ENCODE measurements at regions not wholly inside any gene's neighbourhood (a gene's known extent, or its start where the extent isn't known, plus 50 kb on each side); places are given as distances from the start of the nearest gene placed in this dataset.
"Not testable (repeated sequence)": the region's sequence is repeated elsewhere in the genome, so short reads cannot be mapped to it uniquely, and the experiment has no call there.

DNA sequence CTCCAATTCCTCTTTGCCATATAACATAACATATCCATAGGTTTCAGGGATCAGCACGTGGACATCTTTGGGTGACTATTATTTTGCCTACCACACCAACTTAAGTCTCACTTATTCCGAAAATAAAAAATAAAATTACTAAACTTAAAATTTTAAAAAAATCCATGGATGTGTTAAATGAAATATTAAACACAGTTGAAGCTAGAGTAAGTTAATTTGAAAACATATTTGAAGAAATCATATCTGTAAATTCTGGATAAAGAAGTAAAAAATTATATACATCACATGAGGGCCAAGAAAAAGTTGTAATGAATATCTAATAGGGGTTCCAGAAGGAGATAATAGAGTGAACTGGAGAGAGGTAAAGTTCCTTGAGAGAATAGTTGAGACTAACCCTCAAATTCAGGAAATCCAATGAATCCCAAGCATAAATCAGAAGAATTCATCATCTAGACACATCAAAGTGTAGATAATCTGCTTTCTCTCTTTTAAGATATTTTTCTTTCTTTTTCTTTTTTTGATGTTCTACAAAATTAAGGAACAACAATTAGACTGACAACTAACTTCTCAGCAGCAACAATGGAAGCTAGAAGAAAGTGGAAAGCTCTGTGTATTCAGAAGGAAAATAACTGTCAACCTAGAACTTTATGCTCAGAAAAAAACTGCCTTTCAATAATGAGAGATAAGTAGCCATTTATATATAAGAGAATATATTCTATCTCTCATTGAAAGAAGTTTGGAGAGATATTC is 147.4 kb downstream of the ABHD5 start:
- DNase-seq (ENCODE audit: low read depth in 2 of 2), result no peak

GRCh38 chr3:43838877-43839276 is 148.1 kb downstream of the ABHD5 start:
- no peak for DNase-seq (ENCODE audit: low read depth in 2 of 2)

DNA sequence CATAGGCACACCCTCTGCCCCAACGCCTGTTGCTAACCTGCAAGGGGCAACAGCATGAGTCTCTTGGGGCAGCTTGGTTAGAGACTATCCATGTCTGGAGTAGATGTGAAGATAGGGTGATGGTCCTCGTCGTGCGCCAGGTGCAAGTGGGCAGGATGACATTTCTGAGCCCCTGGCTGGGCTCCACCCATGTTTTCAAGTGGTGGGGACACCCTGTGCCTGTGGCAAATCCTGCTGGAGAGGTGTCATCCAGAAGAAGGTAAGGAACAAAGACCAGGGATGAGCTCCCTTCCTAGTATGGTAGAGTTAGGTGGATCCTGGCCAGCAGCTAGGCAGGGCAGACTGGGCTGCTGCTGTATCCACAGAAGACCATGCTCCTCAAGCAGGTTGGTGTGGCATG is 152.6 kb downstream of the ABHD5 start:
- DNase-seq (ENCODE audit: low read depth in 2 of 2), result no peak

- DNase-seq (ENCODE audit: low read depth in 2 of 2), result no peak
Observed at GRCh38 chr3:43844757-43845156, 154.0 kb downstream of the ABHD5 start.

DNA sequence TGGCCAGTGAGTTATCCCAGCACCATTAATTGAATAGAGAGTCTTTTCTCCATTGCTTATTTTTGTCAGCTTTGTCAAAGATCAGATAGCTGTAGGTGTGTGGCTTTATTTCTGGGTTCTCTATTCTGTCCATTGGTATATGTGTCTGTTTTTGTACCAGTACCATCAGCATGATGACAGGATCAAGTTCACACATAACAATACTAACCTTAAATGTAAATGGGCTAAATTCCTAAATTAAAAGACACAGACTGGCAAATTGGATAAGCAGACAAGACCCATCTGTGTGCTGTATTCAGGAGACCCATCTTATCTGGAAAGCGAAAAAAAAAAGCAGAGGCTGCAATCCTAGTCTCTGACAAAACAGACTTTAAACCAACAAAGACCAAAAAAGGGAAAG is 154.8 kb downstream of the ABHD5 start:
- DNase-seq (ENCODE audit: low read depth in 2 of 2), result not testable (repeated sequence)

DNA sequence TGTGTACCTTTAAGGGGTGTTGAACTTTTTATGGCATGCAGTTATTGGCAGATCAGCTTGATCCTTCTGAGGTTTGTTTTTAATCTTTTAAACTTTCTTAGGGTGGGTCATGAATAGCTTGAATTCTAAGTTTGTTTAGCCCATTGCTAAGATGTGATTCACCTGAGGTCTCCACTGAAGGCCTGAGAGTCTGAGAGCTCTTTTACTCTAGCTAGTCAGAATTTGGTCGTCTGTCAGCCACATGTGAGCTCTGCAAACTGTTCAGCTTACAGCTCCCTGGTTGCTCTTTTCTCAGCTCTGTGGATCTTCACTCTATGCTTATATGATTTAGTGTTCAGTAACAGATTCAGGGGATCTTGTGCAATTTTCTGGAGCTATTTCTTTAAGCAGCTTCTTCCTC is 161.3 kb downstream of the ABHD5 start:
- DNase-seq (ENCODE audit: low read depth in 2 of 2), result no peak

- DNase-seq (ENCODE audit: low read depth in 2 of 2), result no peak
Observed at GRCh38 chr3:43854283-43854682, 163.5 kb downstream of the ABHD5 start.

GRCh38 chr3:43854916-43855315 is 164.2 kb downstream of the ABHD5 start:
- no peak for DNase-seq (ENCODE audit: low read depth in 2 of 2)

GRCh38 chr3:43855674-43856299 is 165.0 kb downstream of the ABHD5 start:
- peak in 1 of 2 donors; percentile 9 for DNase-seq (ENCODE audit: low read depth in 2 of 2)

GRCh38 chr3:43856351-43856750 is 165.6 kb downstream of the ABHD5 start:
- no peak for DNase-seq (ENCODE audit: low read depth in 2 of 2)

- DNase-seq (ENCODE audit: low read depth in 2 of 2), result no peak
Observed at GRCh38 chr3:43856761-43857160, 166.0 kb downstream of the ABHD5 start.

DNA sequence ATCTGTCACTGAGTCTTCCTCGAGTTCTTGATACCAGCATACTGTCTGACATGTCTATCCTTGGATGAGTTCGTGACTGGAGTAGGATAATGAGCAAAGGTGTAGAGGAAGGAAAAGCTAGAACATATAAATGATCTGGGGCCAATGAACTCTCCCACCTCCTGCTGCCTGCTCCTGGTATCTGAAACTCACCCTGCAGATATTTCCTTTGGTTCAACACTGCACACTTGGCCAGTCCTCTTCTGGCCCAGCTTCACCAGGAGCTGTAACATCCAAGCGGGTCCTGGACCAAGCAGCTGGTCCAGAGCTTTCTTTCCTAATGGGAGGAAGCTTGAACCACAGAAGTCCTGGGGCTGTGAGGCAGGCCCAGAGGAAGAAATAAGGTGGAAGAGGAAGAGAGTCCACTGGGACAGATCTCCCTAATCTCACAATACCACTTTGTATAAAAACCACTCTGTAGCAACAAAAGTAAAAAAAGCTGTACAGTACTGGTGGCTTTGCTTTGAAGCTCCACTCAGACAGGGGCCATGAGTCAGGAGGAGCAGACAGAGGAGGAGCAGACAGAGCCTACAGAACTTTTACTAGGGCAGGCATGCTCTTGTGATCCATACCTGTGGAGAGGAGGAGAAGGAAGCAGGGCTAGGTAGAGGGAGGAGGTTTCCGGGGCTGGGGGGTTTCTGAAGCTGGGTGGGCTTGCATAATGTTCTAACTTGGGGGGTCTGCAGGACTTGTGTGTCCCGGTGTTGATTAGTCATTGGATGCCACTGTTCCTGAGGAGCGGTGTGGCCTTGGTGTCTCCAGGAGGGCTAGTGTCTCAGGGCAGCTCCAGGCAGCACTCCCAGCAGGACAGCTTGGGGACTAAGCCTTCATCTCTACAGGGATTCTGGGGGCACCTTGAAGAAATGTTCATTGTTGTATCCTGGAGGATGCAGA is 166.9 kb downstream of the ABHD5 start:
- no peak for DNase-seq (ENCODE audit: low read depth in 2 of 2)

DNA sequence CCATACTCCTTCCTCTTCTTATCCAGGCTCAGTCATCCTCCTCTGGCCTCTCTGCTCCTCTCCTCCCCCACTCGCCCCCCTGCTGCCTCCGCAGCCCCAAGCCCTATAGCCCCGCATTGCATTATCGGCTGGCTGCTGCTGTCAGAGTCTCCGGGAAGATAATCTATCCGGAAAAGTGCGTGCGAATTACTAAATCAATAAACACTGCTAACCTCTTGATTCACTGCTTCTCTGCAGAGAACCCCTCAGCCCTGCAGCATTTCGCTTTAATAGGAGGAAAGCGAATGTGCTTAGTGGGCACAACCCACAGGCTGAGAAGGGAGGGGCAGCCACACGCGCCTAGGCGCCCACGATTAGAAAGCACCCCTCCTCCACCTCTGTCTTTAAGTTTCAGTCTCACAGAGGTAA is 167.6 kb downstream of the ABHD5 start:
- no peak for DNase-seq (ENCODE audit: low read depth in 2 of 2)

- no peak for DNase-seq (ENCODE audit: low read depth in 2 of 2)
Observed at GRCh38 chr3:43859766-43860165, 169.0 kb downstream of the ABHD5 start.

- DNase-seq (ENCODE audit: low read depth in 2 of 2), result no peak
Observed at GRCh38 chr3:43861635-43862034, 170.9 kb downstream of the ABHD5 start.

DNA sequence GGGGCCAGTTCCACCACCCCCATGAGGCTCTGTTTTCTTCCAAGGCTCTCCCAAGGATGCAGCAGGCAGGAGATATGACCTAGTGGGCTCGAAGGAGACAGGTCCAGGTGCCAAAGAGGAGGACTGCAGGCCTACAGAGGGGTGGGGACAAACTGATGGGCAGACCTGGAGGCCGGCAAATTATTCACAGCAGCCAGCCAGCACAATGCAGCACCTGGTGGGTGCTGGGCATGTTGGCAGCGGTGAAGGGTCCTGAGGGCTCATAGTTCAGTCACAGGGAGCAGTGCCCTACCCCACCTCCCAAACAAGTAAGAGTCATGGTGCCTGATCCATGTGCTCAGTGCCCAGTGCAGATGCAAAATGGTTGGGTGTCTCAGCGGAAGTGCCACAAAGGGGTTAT is 171.7 kb downstream of the ABHD5 start:
- no peak for DNase-seq (ENCODE audit: low read depth in 2 of 2)

- no peak for DNase-seq (ENCODE audit: low read depth in 2 of 2)
Observed at GRCh38 chr3:43862992-43863805, 172.5 kb downstream of the ABHD5 start.

DNA sequence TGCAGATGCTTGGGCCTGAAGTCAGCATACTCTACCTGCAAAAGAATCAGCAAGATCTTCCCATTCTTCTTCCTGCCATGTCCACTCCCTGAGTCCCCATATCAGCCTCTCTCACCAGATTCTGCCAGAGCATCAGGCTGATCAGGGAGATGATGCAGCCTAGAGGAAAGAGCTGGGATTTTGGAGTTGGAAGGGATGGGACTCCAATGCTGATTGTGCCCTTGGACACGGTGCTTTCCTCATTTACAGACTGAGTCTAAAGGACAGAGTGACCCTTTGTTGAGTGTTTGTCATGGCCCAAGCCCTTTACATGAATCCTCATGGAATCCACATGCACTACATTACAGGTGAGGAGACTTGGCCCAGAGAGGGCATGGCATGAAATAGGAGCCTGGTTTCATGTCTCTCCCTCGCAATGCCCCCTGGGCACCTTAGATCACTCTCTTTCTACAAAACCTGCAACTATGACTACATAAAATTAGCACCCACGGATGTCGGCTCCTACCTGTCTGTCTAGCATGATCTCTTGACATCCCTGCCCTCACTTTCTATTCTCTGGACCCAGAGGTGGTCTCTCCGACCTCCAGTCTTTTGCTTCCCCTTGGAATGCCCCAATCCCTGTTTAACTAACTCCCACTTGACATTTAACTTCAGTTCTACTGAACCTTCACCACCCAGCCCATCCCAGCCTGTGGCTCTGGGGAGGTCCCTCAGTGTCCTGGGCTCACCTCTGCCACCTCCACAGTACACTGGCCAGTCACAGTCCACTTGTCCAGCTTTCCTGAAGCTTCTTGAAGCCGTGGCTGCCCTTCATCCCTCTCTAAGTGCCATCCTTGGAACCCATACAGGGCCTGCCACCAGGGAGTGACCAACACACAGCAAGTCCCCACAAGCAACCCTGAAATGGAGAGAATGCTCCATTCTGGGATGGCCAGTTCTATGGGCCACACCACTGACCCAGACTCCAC is 173.5 kb downstream of the ABHD5 start:
- no peak for DNase-seq (ENCODE audit: low read depth in 2 of 2)

GRCh38 chr3:43865351-43865750 is 174.6 kb downstream of the ABHD5 start:
- no peak for DNase-seq (ENCODE audit: low read depth in 2 of 2)

- no peak for DNase-seq (ENCODE audit: low read depth in 2 of 2)
Observed at GRCh38 chr3:43865887-43866528, 175.3 kb downstream of the ABHD5 start.
